ENCODE measurements at regions not wholly inside any gene's neighbourhood (a gene's known extent, or its start where the extent isn't known, plus 50 kb on each side); places are given as distances from the start of the nearest gene placed in this dataset.

- H3K4me3 Mint-ChIP-seq (ENCODE audit: unreplicated experiment): no peak overlapping the region
- no peaks in the 10 kb centered on the region for H3K9me3 ChIP-seq
- no peaks in the 10 kb centered on the region for H3K36me3 ChIP-seq (ENCODE audit: control insufficient read depth, insufficient read depth, low read length)
- no peaks in the 10 kb centered on the region for H3K36me3 Mint-ChIP-seq (ENCODE audit: insufficient read depth, unreplicated experiment)
- H3K27me3 ChIP-seq (replicated peaks; ENCODE audit: control insufficient read depth, insufficient read depth, low read length): no peaks in the 10 kb centered on the region
- CTCF ChIA-PET: no interaction called here
- intact Hi-C loops (cut with micrococcal nuclease; ENCODE audit: unreplicated experiment): no loop called here
- peaks cover 16% of the 10 kb centered on the region for H3K9me3 Mint-ChIP-seq (ENCODE audit: unreplicated experiment)
- H3K4me1 Mint-ChIP-seq (ENCODE audit: low read depth, unreplicated experiment): no peaks in the 10 kb centered on the region
- no peaks in the 10 kb centered on the region for H3K4me1 ChIP-seq
- no peak for DNase-seq
- POLR2A ChIA-PET: no interaction called here
- peaks cover 6% of the 10 kb centered on the region for H3K27me3 Mint-ChIP-seq (ENCODE audit: insufficient read depth, unreplicated experiment)
- no TSS peak for BruUV-seq (replicated peaks)
- no peak overlapping the region for H3K27ac Mint-ChIP-seq (ENCODE audit: unreplicated experiment)
- no peak overlapping the region for H3K4me3 ChIP-seq (ENCODE audit: low read depth, low read length)
- TF ChIP-seq CTCF (IDR thresholded peaks at IDR 0.05; ENCODE audit: insufficient read depth in 1 of 2, low read depth in 1 of 2, low read length in 1 of 2, severe bottlenecking in 1 of 2, unreplicated experiment in 1 of 2): no peak
These were observed 1358.7 kb upstream of the SORCS1 start for GRCh38 chr10:108523016-108523800.

GRCh38 chr10:108521827-108522492 is 1357.5 kb upstream of the SORCS1 start:
- Histone ChIP-seq H3K4me1 (no peaks in the 10 kb centered on the region), H3K36me3 (ENCODE audit: control insufficient read depth, insufficient read depth, low read length) (no peaks in the 10 kb centered on the region), H3K4me3 (ENCODE audit: low read depth, low read length) (no peak overlapping the region), H3K27me3 (replicated peaks; ENCODE audit: control insufficient read depth, insufficient read depth, low read length) (no peaks in the 10 kb centered on the region), H3K9me3 (no peaks in the 10 kb centered on the region; the same call in 1 of the 2 replicates)
- POLR2A ChIA-PET: no interaction called here
- no peak for TF ChIP-seq CTCF (IDR thresholded peaks at IDR 0.05; ENCODE audit: insufficient read depth in 1 of 2, low read depth in 1 of 2, low read length in 1 of 2, severe bottlenecking in 1 of 2, unreplicated experiment in 1 of 2)
- DNase-seq: no peak
- CTCF ChIA-PET: no interaction called here
- H3K27ac Mint-ChIP-seq (ENCODE audit: unreplicated experiment): no peak overlapping the region
- peaks cover 12% of the 10 kb centered on the region for H3K9me3 Mint-ChIP-seq (ENCODE audit: unreplicated experiment)
- no peaks in the 10 kb centered on the region for H3K36me3 Mint-ChIP-seq (ENCODE audit: insufficient read depth, unreplicated experiment)
- no TSS peak for BruUV-seq (replicated peaks)
- no peak overlapping the region for H3K4me3 Mint-ChIP-seq (ENCODE audit: unreplicated experiment)
- peaks cover 3% of the 10 kb centered on the region for H3K27me3 Mint-ChIP-seq (ENCODE audit: insufficient read depth, unreplicated experiment)
- no peaks in the 10 kb centered on the region for H3K4me1 Mint-ChIP-seq (ENCODE audit: low read depth, unreplicated experiment)
- intact Hi-C loops (cut with micrococcal nuclease; ENCODE audit: unreplicated experiment): no loop called here

- Mint-ChIP-seq H3K27ac (ENCODE audit: unreplicated experiment) (no peak overlapping the region), H3K36me3 (ENCODE audit: insufficient read depth, unreplicated experiment) (no peaks in the 10 kb centered on the region), H3K27me3 (ENCODE audit: insufficient read depth, unreplicated experiment) (peaks cover 4% of the 10 kb centered on the region), H3K4me3 (ENCODE audit: unreplicated experiment) (no peak overlapping the region), H3K9me3 (ENCODE audit: unreplicated experiment) (peaks cover 12% of the 10 kb centered on the region), H3K4me1 (ENCODE audit: low read depth, unreplicated experiment) (no peaks in the 10 kb centered on the region)
- no peak for TF ChIP-seq CTCF (IDR thresholded peaks at IDR 0.05; ENCODE audit: insufficient read depth in 1 of 2, low read depth in 1 of 2, low read length in 1 of 2, severe bottlenecking in 1 of 2, unreplicated experiment in 1 of 2)
- BruUV-seq (replicated peaks): no TSS peak
- Histone ChIP-seq H3K36me3 (ENCODE audit: control insufficient read depth, insufficient read depth, low read length) (no peaks in the 10 kb centered on the region), H3K9me3 (no peaks in the 10 kb centered on the region; the same call in 1 of the 2 replicates), H3K4me3 (ENCODE audit: low read depth, low read length) (no peak overlapping the region), H3K27me3 (replicated peaks; ENCODE audit: control insufficient read depth, insufficient read depth, low read length) (no peaks in the 10 kb centered on the region), H3K4me1 (no peaks in the 10 kb centered on the region)
- POLR2A ChIA-PET: no interaction called here
- intact Hi-C loops (cut with micrococcal nuclease; ENCODE audit: unreplicated experiment): no loop called here
- DNase-seq: no peak
- CTCF ChIA-PET: no interaction called here
These were observed 1351.3 kb upstream of the SORCS1 start for GRCh38 chr10:108515821-108516220.
